ENCODE measurements at regions not wholly inside any gene's neighbourhood (a gene's known extent, or its start where the extent isn't known, plus 50 kb on each side); places are given as distances from the start of the nearest gene placed in this dataset.

Small RNA genes in the stretch of these regions (small RNA-seq; reads per million reads assigned to genes)
- gene RF00019 (0 reads per million in 2 experiments), gene RN7SKP107 (0 reads per million in 2 experiments)

All from right lobe of liver (tissue), 1 donor.